ENCODE measurements at regions not wholly inside any gene's neighbourhood (a gene's known extent, or its start where the extent isn't known, plus 50 kb on each side); places are given as distances from the start of the nearest gene placed in this dataset.
"Not testable (repeated sequence)": the region's sequence is repeated elsewhere in the genome, so short reads cannot be mapped to it uniquely, and the experiment has no call there.

- DNase-seq: not testable (repeated sequence)
Observed at GRCh38 chr5:99562937-99563627, 634.3 kb upstream of the CHD1 start.

- DNase-seq: no peak
Observed at GRCh38 chr5:99553211-99553810, 624.5 kb upstream of the CHD1 start.

GRCh38 chr5:99544356-99544755, 615.5 kb upstream of the CHD1 start:
- DNase-seq: no peak

- DNase-seq: no peak
Observed at GRCh38 chr5:99543841-99544240, 615.0 kb upstream of the CHD1 start.

GRCh38 chr5:99534241-99534640, 605.4 kb upstream of the CHD1 start:
- not testable (repeated sequence) for DNase-seq

GRCh38 chr5:99521666-99522065, 592.9 kb upstream of the CHD1 start:
- not testable (repeated sequence) for DNase-seq

GRCh38 chr5:99515864-99516490, 587.2 kb upstream of the CHD1 start:
- not testable (repeated sequence) for DNase-seq

- not testable (repeated sequence) for DNase-seq
Observed at GRCh38 chr5:99510237-99510866, 581.5 kb upstream of the CHD1 start.

DNA sequence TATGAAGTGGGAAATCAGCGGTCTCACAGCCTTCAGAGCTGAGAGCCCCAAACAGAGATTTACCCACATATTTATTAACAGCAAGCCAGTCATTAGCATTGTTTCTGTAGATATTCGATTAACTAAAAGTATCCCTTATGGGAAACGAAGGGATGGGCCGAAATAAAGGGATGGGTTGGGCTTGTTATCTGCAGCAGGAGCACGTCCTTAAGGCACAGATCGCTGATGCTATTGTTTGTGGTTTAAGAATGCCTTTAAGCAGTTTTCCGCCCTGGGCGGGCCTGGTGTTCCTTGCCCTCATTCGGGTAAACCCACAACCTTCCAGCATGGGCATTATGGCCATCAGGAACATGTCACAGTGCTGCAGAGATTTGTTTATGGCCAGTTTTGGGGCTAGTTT, 580.3 kb upstream of the CHD1 start:
- DNase-seq: not testable (repeated sequence)

DNA sequence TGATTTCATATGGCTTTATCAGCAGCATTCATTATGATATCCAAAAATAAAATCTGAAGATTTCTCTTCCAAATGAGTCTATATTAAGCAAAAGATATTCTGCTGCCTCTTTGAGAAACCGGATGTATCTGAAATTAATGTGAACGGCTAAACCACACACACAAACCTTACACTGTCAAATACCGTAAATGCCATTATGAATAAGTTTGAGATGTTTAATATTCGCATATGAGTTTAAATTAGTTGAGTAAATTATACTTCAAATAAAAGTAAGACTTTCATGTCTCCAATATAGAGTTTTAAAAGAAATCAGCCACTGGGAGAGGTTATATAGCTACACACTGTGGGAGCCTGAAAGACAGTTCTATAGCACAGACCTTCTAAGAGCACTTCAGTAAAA, 566.6 kb upstream of the CHD1 start:
- not testable (repeated sequence) for DNase-seq

DNA sequence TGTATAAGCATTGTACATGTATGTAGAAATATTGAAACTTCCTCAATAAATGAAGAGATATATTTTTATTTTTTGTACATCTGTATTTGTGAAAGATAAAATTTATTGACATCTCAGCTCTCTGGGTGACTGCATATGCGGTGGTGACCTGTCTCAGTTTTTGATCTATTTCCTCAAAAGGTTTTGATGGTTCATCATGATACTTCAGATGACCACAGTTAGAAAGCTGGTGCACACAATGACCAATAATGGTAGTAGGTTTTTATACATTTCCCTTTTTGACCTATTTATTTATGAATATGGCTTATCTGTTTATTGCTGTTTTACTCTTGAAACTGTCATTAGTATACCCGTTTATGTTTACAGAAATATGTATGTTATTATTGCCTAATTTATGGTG, 549.6 kb upstream of the CHD1 start:
- not testable (repeated sequence) for DNase-seq

DNA sequence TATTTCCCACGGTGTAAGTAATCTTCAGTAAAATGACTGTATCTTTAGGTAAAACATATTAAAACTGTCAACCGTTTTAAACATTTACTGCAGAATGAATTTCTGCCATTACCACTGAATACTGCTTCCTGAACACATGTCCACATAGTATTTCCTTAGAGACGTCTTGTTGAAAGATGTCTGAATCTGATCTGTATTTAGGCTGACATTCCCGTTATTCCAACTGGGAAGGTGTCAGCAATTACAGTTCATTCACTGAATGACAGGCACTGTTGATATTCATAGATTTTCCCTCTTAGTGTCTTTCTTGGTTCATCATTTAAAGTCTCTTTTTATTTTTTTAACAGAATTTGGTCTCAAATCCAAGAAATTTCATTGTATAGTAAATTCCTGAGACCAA, 544.5 kb upstream of the CHD1 start:
- not testable (repeated sequence) for DNase-seq

DNA sequence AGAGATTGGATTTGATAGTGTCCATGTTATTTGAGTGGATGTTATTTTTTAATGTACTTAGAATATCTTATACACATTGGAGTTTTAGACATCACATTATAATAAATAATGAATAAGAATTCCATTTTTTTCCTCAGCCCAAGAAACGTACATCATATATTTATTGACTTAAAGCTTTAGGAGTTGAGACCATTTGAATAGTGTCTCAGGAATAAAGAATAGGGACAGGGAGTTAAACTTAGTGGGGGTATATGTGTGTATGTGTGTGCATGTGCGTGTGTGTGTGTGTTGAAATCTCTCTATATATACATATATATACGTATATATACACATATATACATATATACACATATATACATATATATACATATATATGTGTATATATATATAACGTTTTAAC, 542.9 kb upstream of the CHD1 start:
- not testable (repeated sequence) for DNase-seq

DNA sequence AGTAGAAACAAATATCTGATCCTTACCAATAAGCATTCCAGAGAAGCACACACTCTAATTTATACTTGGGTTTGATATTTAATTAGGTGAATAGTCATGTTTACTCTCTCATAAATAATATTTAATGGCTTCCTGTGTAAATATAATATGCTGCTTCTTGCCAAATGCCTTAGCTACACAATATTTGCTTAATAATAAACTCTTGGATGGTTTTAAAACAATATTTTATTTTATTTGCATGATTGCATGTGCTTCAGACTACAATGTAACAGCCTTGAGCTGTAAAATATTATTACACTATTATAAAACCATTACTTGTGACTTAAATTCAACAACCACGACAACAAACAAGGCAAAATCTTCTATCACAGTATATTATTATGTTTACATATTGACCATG, 542.4 kb upstream of the CHD1 start:
- not testable (repeated sequence) for DNase-seq

DNA sequence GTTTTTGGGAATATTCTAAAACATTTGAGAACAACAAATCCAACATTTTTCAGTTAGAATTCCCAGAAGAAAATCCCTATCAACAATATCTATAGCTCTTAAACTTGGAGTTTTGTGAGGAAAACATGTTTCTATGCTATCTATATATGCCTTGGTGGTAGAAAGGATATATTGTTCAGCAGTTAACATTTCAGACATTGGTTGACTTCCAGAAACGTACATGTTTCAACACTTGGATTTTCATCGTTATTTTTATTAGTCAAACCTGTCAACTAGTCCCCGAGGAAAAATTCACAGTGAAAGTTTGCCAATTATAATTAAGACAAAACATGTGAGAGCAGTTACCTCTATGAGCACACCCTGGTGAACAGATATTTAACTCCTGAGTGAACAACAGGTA, 541.8 kb upstream of the CHD1 start:
- not testable (repeated sequence) for DNase-seq

GRCh38 chr5:99460701-99461100, 531.9 kb upstream of the CHD1 start:
- DNase-seq: no peak

DNA sequence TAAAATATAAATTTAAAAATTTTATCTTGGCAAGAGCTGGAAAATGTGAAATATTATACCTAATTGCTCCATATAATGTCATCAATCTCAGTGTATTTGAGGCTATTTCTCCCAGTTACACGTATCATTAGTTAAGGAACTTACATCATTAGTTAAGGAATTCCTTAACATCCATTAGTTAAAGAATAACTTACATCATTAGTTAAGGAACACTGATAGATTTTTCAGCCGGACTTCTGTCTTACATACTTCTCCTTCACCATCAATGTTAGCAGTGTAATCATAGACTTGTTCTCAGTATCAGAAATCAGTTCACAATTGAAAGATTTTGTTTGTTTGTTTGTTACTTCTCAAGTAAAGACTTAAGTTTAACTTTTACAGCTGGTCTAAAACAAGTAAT, 524.4 kb upstream of the CHD1 start:
- no peak for DNase-seq

DNA sequence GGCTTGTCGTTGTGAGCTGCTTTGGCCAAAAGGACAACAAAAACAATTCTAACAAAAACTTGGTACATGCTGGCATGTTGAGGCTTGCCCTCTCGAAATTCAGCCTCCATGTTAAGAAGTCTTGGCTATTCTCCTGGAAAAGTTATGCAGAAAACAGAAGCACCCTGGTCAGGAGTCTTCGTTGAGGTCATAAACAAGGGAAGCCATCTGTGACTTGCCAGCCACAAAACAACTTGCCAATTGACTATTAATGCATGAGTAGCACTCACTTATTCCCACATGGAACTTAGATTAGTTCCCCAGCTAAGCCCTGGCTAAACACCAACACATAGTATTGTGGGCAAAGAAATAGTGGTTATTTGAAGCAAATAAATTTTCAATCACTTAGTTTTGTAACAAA, 521.0 kb upstream of the CHD1 start:
- no peak for DNase-seq

GRCh38 chr5:99445805-99446204, 517.0 kb upstream of the CHD1 start:
- DNase-seq: no peak

DNA sequence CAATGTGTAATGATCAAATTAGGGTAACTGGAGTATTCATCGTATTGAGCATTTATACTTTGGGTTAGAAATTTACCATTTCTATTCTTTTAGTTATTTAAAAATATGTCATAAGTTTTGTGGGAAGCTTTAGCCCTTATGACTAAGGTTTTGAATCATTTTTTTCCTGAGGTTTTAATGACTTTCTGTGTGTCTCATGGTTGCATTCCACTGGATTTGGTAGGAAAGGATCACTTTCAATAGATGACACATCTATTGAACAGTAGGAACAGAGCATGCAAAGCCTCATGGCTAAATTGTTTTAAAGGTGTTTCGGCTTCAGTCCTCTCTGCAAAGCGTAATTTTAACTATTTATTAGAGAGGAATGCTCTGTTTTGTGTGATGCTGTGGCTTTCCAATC, 512.4 kb upstream of the CHD1 start:
- DNase-seq: no peak

GRCh38 chr5:99438619-99439018, 509.8 kb upstream of the CHD1 start:
- DNase-seq: no peak

- no peak for DNase-seq
Observed at GRCh38 chr5:99437986-99438385, 509.2 kb upstream of the CHD1 start.

GRCh38 chr5:99423396-99423795, 494.6 kb upstream of the CHD1 start:
- not testable (repeated sequence) for DNase-seq

DNA sequence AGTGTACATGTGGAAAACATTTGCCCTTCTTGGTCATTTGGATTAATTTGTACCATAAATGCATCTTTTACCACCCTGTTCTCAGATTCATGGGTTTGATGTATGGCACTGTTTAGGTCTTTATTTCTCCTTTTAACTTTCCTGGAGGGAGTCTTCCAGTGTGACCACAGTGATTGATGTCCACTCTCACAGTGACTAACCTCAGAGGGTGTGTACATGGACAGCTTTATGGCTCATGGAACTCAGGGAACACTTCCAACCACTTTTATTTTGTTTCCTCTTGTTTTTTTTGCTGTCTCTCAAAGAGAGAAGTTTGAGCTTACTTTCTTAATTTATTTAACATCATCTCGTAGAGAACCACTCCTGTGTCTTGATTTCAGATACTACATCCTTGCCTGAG, 489.8 kb upstream of the CHD1 start:
- not testable (repeated sequence) for DNase-seq

All from activated CD8-positive, alpha-beta memory T cell treated with anti-CD3 and anti-CD28 coated beads, Interleukin-2, amount 50 U/mL, for 4 hours (primary cell).